BJ (cell line): ENCODE measurements at regions not wholly inside any gene's neighbourhood (a gene's known extent, or its start where the extent isn't known, plus 50 kb on each side); places are given as distances from the start of the nearest gene placed in this dataset.

Source experiments
- CTCF ChIA-PET: fragments of 350-600 bp; formaldehyde crosslinking; extraction: SDS; loops from one replicate; lab custom pipeline; 2021; ENCODE audit warnings: antibody characterized with exemption, inconsistent platforms; lab: Yijun Ruan, JAX
- POLR2A ChIA-PET: fragments of 300-600 bp; sonication (Branson Sonifier 250); formaldehyde crosslinking; extraction: SDS; loops from one replicate; lab custom pipeline; 2021; ENCODE audit warnings: antibody characterized with exemption; lab: Charles Lee
- DNase-seq: peaks from one replicate; pipeline ENCODE4 v3.0.0-alpha.2; 2011; ENCODE audit warnings: low read depth
- H3K27me3 ChIP-seq: 2 replicates; pipeline ENCODE4 v1.6.0; 2011; ENCODE audit warnings: low read length; ENCODE audit not compliant: control insufficient read depth, insufficient read depth
- H3K36me3 ChIP-seq: 2 replicates; pipeline ENCODE4 v1.5.1; 2011; ENCODE audit warnings: low read length; ENCODE audit not compliant: control insufficient read depth, insufficient read depth
- H3K4me3 ChIP-seq: 2 replicates; pipeline ENCODE4 v1.5.1; 2011; ENCODE audit warnings: low read depth, mild to moderate bottlenecking, control low read depth, low read length
- CTCF ChIP-seq: IDR thresholded peaks from 2 replicates; pipeline ENCODE4 v1.5.1; 2011; ENCODE audit warnings: low read depth, mild to moderate bottlenecking, control low read depth, inconsistent platforms, low read length, moderate library complexity; ENCODE audit not compliant: insufficient read depth

- Histone ChIP-seq H3K27me3 (no peaks in the 10 kb centered on the region), H3K36me3 (no peaks in the 10 kb centered on the region), H3K4me3 (no peak overlapping the region)
- ChIA-PET CTCF (no interaction called here), POLR2A (no interaction called here)
- no peak for DNase-seq
- TF ChIP-seq CTCF = no peak
Measured at GRCh38 chr13:99832347-99832746, 139.2 kb downstream of the ZIC5 start.

GRCh38 chr13:99830931-99831330 is 140.6 kb downstream of the ZIC5 start:
- no peak for DNase-seq
- H3K4me3 ChIP-seq = no peak overlapping the region
- no peak for TF ChIP-seq CTCF
- no peaks in the 10 kb centered on the region for H3K27me3 ChIP-seq
- POLR2A ChIA-PET = no interaction called here
- CTCF ChIA-PET = interaction anchor here (0.7 kb wide), 1 partner anchor 13 kb away, joined by 3 read pairs; no protein-coding TSS in a partner anchor
- no peaks in the 10 kb centered on the region for H3K36me3 ChIP-seq

- DNase-seq = no peak
- POLR2A ChIA-PET = no interaction called here
- Histone ChIP-seq H3K27me3 (no peaks in the 10 kb centered on the region), H3K36me3 (no peaks in the 10 kb centered on the region), H3K4me3 (no peak overlapping the region)
- CTCF ChIA-PET = no interaction called here
- no peak for TF ChIP-seq CTCF
Measured at GRCh38 chr13:99829593-99830239, 141.9 kb downstream of the ZIC5 start.

- H3K27me3 ChIP-seq = no peaks in the 10 kb centered on the region
- H3K36me3 ChIP-seq = no peaks in the 10 kb centered on the region
- POLR2A ChIA-PET = no interaction called here
- CTCF ChIA-PET = no interaction called here
- DNase-seq = no peak
- no peak for TF ChIP-seq CTCF
- H3K4me3 ChIP-seq = no peak overlapping the region
Measured at GRCh38 chr13:99829161-99829560, 142.4 kb downstream of the ZIC5 start.

GRCh38 chr13:99828735-99829134 is 142.8 kb downstream of the ZIC5 start:
- no peaks in the 10 kb centered on the region for H3K36me3 ChIP-seq
- ChIA-PET CTCF (no interaction called here), POLR2A (no interaction called here)
- no peaks in the 10 kb centered on the region for H3K27me3 ChIP-seq
- no peak overlapping the region for H3K4me3 ChIP-seq
- no peak for TF ChIP-seq CTCF
- no peak for DNase-seq
